Left ventricle myocardium inferior (tissue), 1 donor: ENCODE measurements at regions not wholly inside any gene's neighbourhood (a gene's known extent, or its start where the extent isn't known, plus 50 kb on each side); places are given as distances from the start of the nearest gene placed in this dataset.

Source experiments
- DNase-seq: peaks from one replicate; pipeline ENCODE4 v3.0.0-alpha.2; 2020
- H3K27ac ChIP-seq: fragments of 200-600 bp; replicated peaks from 2 replicates; pipeline ENCODE4 v1.8.0; 2021
- H3K27me3 ChIP-seq: fragments of 200-600 bp; 2 replicates; pipeline ENCODE4 v1.8.0; 2021; ENCODE audit warnings: low read depth
- H3K36me3 ChIP-seq: fragments of 200-600 bp; 2 replicates; pipeline ENCODE4 v1.8.0; 2021
- H3K4me1 ChIP-seq: fragments of 200-600 bp; 2 replicates; pipeline ENCODE4 v1.8.0; 2021
- H3K4me3 ChIP-seq: fragments of 200-600 bp; 2 replicates; pipeline ENCODE4 v1.8.0; 2021; ENCODE audit warnings: mild to moderate bottlenecking, moderate library complexity
- H3K9me3 ChIP-seq: fragments of 200-600 bp; replicated peaks from 2 replicates; pipeline ENCODE4 v1.8.0; 2021
- CTCF ChIP-seq: fragments of 200-600 bp; IDR thresholded peaks from 2 replicates; pipeline ENCODE4 v1.8.0; 2021; ENCODE audit warnings: antibody characterized with exemption, mild to moderate bottlenecking, borderline replicate concordance
- intact Hi-C: fragments of 100-400 bp; cut with micrococcal nuclease; formaldehyde crosslinking; loops from one replicate; pipeline ENCODE4 v1.11.0; 2022
- donor health status: DM: no; HTN: yes; CAD: no; lungs with severe emphysema.

- no peak for DNase-seq
- no peaks in the 10 kb centered on the region for H3K36me3 ChIP-seq
- intact Hi-C loops = no loop called here
- no peak overlapping the region for H3K4me3 ChIP-seq
- H3K4me1 ChIP-seq = peaks cover 7% of the 10 kb centered on the region
- H3K27ac ChIP-seq = no peak overlapping the region
- H3K9me3 ChIP-seq = no peaks in the 10 kb centered on the region
- TF ChIP-seq CTCF = no peak
- no peaks in the 10 kb centered on the region for H3K27me3 ChIP-seq
Measured at GRCh38 chr1:59071289-59071688, 225.6 kb upstream of the FGGY start.

- no peaks in the 10 kb centered on the region for H3K9me3 ChIP-seq
- no peak for DNase-seq
- TF ChIP-seq CTCF = no peak
- peaks cover 7% of the 10 kb centered on the region for H3K4me1 ChIP-seq
- no peak overlapping the region for H3K4me3 ChIP-seq
- H3K36me3 ChIP-seq = no peaks in the 10 kb centered on the region
- intact Hi-C loops = no loop called here
- H3K27me3 ChIP-seq = no peaks in the 10 kb centered on the region
- H3K27ac ChIP-seq = no peak overlapping the region
Measured at GRCh38 chr1:59071876-59072582, 224.9 kb upstream of the FGGY start.

- Histone ChIP-seq H3K4me1 (peaks cover 7% of the 10 kb centered on the region), H3K36me3 (no peaks in the 10 kb centered on the region), H3K9me3 (no peaks in the 10 kb centered on the region), H3K27ac (no peak overlapping the region), H3K4me3 (no peak overlapping the region), H3K27me3 (no peaks in the 10 kb centered on the region)
- DNase-seq = no peak
- TF ChIP-seq CTCF = no peak
- intact Hi-C loops = no loop called here
Measured at GRCh38 chr1:59072583-59072947, 224.3 kb upstream of the FGGY start.

- Histone ChIP-seq H3K9me3 (no peaks in the 10 kb centered on the region), H3K27ac (no peak overlapping the region), H3K27me3 (no peaks in the 10 kb centered on the region), H3K36me3 (no peaks in the 10 kb centered on the region), H3K4me3 (no peak overlapping the region), H3K4me1 (peaks cover 7% of the 10 kb centered on the region)
- intact Hi-C loops = no loop called here
- TF ChIP-seq CTCF = no peak
- DNase-seq = no peak
Measured at GRCh38 chr1:59074598-59074997, 222.3 kb upstream of the FGGY start.

GRCh38 chr1:59075021-59075420 lies 221.9 kb upstream of the FGGY start:
- no peak for TF ChIP-seq CTCF
- Histone ChIP-seq H3K27ac (no peak overlapping the region), H3K9me3 (no peaks in the 10 kb centered on the region), H3K4me1 (peaks cover 7% of the 10 kb centered on the region), H3K4me3 (no peak overlapping the region), H3K27me3 (no peaks in the 10 kb centered on the region), H3K36me3 (no peaks in the 10 kb centered on the region)
- intact Hi-C loops = no loop called here
- DNase-seq = no peak
